NCI-H187 (cell line): ENCODE measurements at regions not wholly inside any gene's neighbourhood (a gene's known extent, or its start where the extent isn't known, plus 50 kb on each side); places are given as distances from the start of the nearest gene placed in this dataset.
"Not testable (repeated sequence)": the region's sequence is repeated elsewhere in the genome, so short reads cannot be mapped to it uniquely, and the experiment has no call there.

ENCODE experiments used
- DNase-seq, 2 experiments: peaks; one replicate each; lab custom pipeline; 2025; lab: John Stamatoyannopoulos, UW

- no peak for DNase-seq
Observed at GRCh38 chr10:83517456-83517855, 621.9 kb upstream of the GHITM start.

GRCh38 chr10:83518779-83519178, 620.5 kb upstream of the GHITM start:
- no peak for DNase-seq

- not testable (repeated sequence) for DNase-seq
Observed at GRCh38 chr10:83520386-83520785, 618.9 kb upstream of the GHITM start.

- no peak for DNase-seq
Observed at GRCh38 chr10:83522456-83522855, 616.9 kb upstream of the GHITM start.

GRCh38 chr10:83522881-83523386, 616.4 kb upstream of the GHITM start:
- DNase-seq = no peak

GRCh38 chr10:83527934-83528333, 611.4 kb upstream of the GHITM start:
- no peak for DNase-seq

- no peak for DNase-seq
Observed at GRCh38 chr10:83533290-83533689, 606.0 kb upstream of the GHITM start.

GRCh38 chr10:83536426-83536825, 602.9 kb upstream of the GHITM start:
- DNase-seq = no peak

GRCh38 chr10:83538047-83538446, 601.3 kb upstream of the GHITM start:
- no peak for DNase-seq

GRCh38 chr10:83539528-83540308, 599.6 kb upstream of the GHITM start:
- no peak for DNase-seq

- DNase-seq = no peak
Observed at GRCh38 chr10:83541046-83541445, 598.3 kb upstream of the GHITM start.

GRCh38 chr10:83542774-83543411, 596.4 kb upstream of the GHITM start:
- DNase-seq = no peak

GRCh38 chr10:83543691-83544462, 595.4 kb upstream of the GHITM start:
- DNase-seq = no peak

GRCh38 chr10:83545901-83546391, 593.4 kb upstream of the GHITM start:
- no peak for DNase-seq

GRCh38 chr10:83551190-83551589, 588.1 kb upstream of the GHITM start:
- DNase-seq = not testable (repeated sequence)

GRCh38 chr10:83553366-83553765, 585.9 kb upstream of the GHITM start:
- DNase-seq = no peak

GRCh38 chr10:83555264-83555663, 584.0 kb upstream of the GHITM start:
- DNase-seq = no peak

GRCh38 chr10:83562381-83562780, 576.9 kb upstream of the GHITM start:
- no peak for DNase-seq

- DNase-seq = no peak
Observed at GRCh38 chr10:83564889-83565588, 574.3 kb upstream of the GHITM start.

- DNase-seq = no peak
Observed at GRCh38 chr10:83572036-83572435, 567.3 kb upstream of the GHITM start.

GRCh38 chr10:83574770-83575169, 564.5 kb upstream of the GHITM start:
- no peak for DNase-seq

GRCh38 chr10:83577421-83577820, 561.9 kb upstream of the GHITM start:
- no peak for DNase-seq
